ENCODE measurements at regions not wholly inside any gene's neighbourhood (a gene's known extent, or its start where the extent isn't known, plus 50 kb on each side); places are given as distances from the start of the nearest gene placed in this dataset.

GRCh38 chr2:238698451-238699306 is 149.2 kb upstream of the TWIST2 start:
- Histone ChIP-seq H3K4me3 (ENCODE audit: low read length) (no peak overlapping the region), H3K36me3 (ENCODE audit: insufficient read depth, low read length) (no peaks in the 10 kb centered on the region), H3K4me2 (ENCODE audit: low read length) (no peak overlapping the region), H3K9ac (ENCODE audit: low read depth, low read length) (no peak overlapping the region), H3K9me3 (replicated peaks; ENCODE audit: low read length) (no peaks in the 10 kb centered on the region), H3K27me3 (ENCODE audit: control insufficient read depth, insufficient read depth, low read length) (peaks cover 15% of the 10 kb centered on the region), H3K4me1 (ENCODE audit: control insufficient read depth, insufficient read depth, low read length) (no peaks in the 10 kb centered on the region)

GRCh38 chr2:238699307-238700116 is 148.4 kb upstream of the TWIST2 start:
- Histone ChIP-seq H3K4me2 (ENCODE audit: low read length) (no peak overlapping the region), H3K4me1 (ENCODE audit: control insufficient read depth, insufficient read depth, low read length) (no peaks in the 10 kb centered on the region), H3K9ac (ENCODE audit: low read depth, low read length) (no peak overlapping the region), H3K27me3 (ENCODE audit: control insufficient read depth, insufficient read depth, low read length) (peaks cover 9% of the 10 kb centered on the region), H3K36me3 (ENCODE audit: insufficient read depth, low read length) (no peaks in the 10 kb centered on the region), H3K9me3 (replicated peaks; ENCODE audit: low read length) (no peaks in the 10 kb centered on the region), H3K4me3 (ENCODE audit: low read length) (no peak overlapping the region)

- H3K9me3 ChIP-seq (replicated peaks; ENCODE audit: low read length): no peaks in the 10 kb centered on the region
- H3K9ac ChIP-seq (ENCODE audit: low read depth, low read length): no peak overlapping the region
- H3K4me2 ChIP-seq (ENCODE audit: low read length): no peak overlapping the region
- no peak overlapping the region for H3K4me3 ChIP-seq (ENCODE audit: low read length)
- no peaks in the 10 kb centered on the region for H3K4me1 ChIP-seq (ENCODE audit: control insufficient read depth, insufficient read depth, low read length)
- peaks cover 5% of the 10 kb centered on the region for H3K27me3 ChIP-seq (ENCODE audit: control insufficient read depth, insufficient read depth, low read length)
- no peaks in the 10 kb centered on the region for H3K36me3 ChIP-seq (ENCODE audit: insufficient read depth, low read length)
Observed at GRCh38 chr2:238700117-238700457, 147.8 kb upstream of the TWIST2 start.

GRCh38 chr2:238700506-238701340 is 147.2 kb upstream of the TWIST2 start:
- no peak overlapping the region for H3K4me3 ChIP-seq (ENCODE audit: low read length)
- H3K9me3 ChIP-seq (replicated peaks; ENCODE audit: low read length): no peaks in the 10 kb centered on the region
- no peak overlapping the region for H3K4me2 ChIP-seq (ENCODE audit: low read length)
- no peaks in the 10 kb centered on the region for H3K4me1 ChIP-seq (ENCODE audit: control insufficient read depth, insufficient read depth, low read length)
- no peak overlapping the region for H3K9ac ChIP-seq (ENCODE audit: low read depth, low read length)
- peaks cover 5% of the 10 kb centered on the region for H3K27me3 ChIP-seq (ENCODE audit: control insufficient read depth, insufficient read depth, low read length)
- no peaks in the 10 kb centered on the region for H3K36me3 ChIP-seq (ENCODE audit: insufficient read depth, low read length)

GRCh38 chr2:238701341-238702206 is 146.3 kb upstream of the TWIST2 start:
- Histone ChIP-seq H3K4me1 (ENCODE audit: control insufficient read depth, insufficient read depth, low read length) (no peaks in the 10 kb centered on the region), H3K27me3 (ENCODE audit: control insufficient read depth, insufficient read depth, low read length) (peaks cover 5% of the 10 kb centered on the region), H3K9ac (ENCODE audit: low read depth, low read length) (no peak overlapping the region), H3K9me3 (replicated peaks; ENCODE audit: low read length) (no peaks in the 10 kb centered on the region), H3K36me3 (ENCODE audit: insufficient read depth, low read length) (no peaks in the 10 kb centered on the region), H3K4me3 (ENCODE audit: low read length) (no peak overlapping the region), H3K4me2 (ENCODE audit: low read length) (no peak overlapping the region)

GRCh38 chr2:238702276-238703052 is 145.4 kb upstream of the TWIST2 start:
- Histone ChIP-seq H3K36me3 (ENCODE audit: insufficient read depth, low read length) (no peaks in the 10 kb centered on the region), H3K9me3 (replicated peaks; ENCODE audit: low read length) (no peaks in the 10 kb centered on the region), H3K27me3 (ENCODE audit: control insufficient read depth, insufficient read depth, low read length) (no peaks in the 10 kb centered on the region), H3K4me3 (ENCODE audit: low read length) (no peak overlapping the region), H3K9ac (ENCODE audit: low read depth, low read length) (no peak overlapping the region), H3K4me1 (ENCODE audit: control insufficient read depth, insufficient read depth, low read length) (no peaks in the 10 kb centered on the region), H3K4me2 (ENCODE audit: low read length) (no peak overlapping the region)

GRCh38 chr2:238703053-238703415 is 144.9 kb upstream of the TWIST2 start:
- no peak overlapping the region for H3K4me2 ChIP-seq (ENCODE audit: low read length)
- no peaks in the 10 kb centered on the region for H3K4me1 ChIP-seq (ENCODE audit: control insufficient read depth, insufficient read depth, low read length)
- H3K36me3 ChIP-seq (ENCODE audit: insufficient read depth, low read length): no peaks in the 10 kb centered on the region
- no peaks in the 10 kb centered on the region for H3K27me3 ChIP-seq (ENCODE audit: control insufficient read depth, insufficient read depth, low read length)
- no peaks in the 10 kb centered on the region for H3K9me3 ChIP-seq (replicated peaks; ENCODE audit: low read length)
- H3K9ac ChIP-seq (ENCODE audit: low read depth, low read length): no peak overlapping the region
- no peak overlapping the region for H3K4me3 ChIP-seq (ENCODE audit: low read length)

GRCh38 chr2:238703436-238703835 is 144.4 kb upstream of the TWIST2 start:
- Histone ChIP-seq H3K27me3 (ENCODE audit: control insufficient read depth, insufficient read depth, low read length) (no peaks in the 10 kb centered on the region), H3K36me3 (ENCODE audit: insufficient read depth, low read length) (no peaks in the 10 kb centered on the region), H3K4me2 (ENCODE audit: low read length) (no peak overlapping the region), H3K4me3 (ENCODE audit: low read length) (no peak overlapping the region), H3K4me1 (ENCODE audit: control insufficient read depth, insufficient read depth, low read length) (no peaks in the 10 kb centered on the region), H3K9me3 (replicated peaks; ENCODE audit: low read length) (no peaks in the 10 kb centered on the region), H3K9ac (ENCODE audit: low read depth, low read length) (no peak overlapping the region)

GRCh38 chr2:238704471-238705225 is 143.2 kb upstream of the TWIST2 start:
- Histone ChIP-seq H3K27me3 (ENCODE audit: control insufficient read depth, insufficient read depth, low read length) (peaks cover under 1% of the 10 kb centered on the region), H3K9ac (ENCODE audit: low read depth, low read length) (no peak overlapping the region), H3K36me3 (ENCODE audit: insufficient read depth, low read length) (no peaks in the 10 kb centered on the region), H3K4me1 (ENCODE audit: control insufficient read depth, insufficient read depth, low read length) (no peaks in the 10 kb centered on the region), H3K9me3 (replicated peaks; ENCODE audit: low read length) (no peaks in the 10 kb centered on the region), H3K4me3 (ENCODE audit: low read length) (no peak overlapping the region), H3K4me2 (ENCODE audit: low read length) (no peak overlapping the region)

GRCh38 chr2:238706163-238706562 is 141.7 kb upstream of the TWIST2 start:
- no peaks in the 10 kb centered on the region for H3K36me3 ChIP-seq (ENCODE audit: insufficient read depth, low read length)
- H3K4me3 ChIP-seq (ENCODE audit: low read length): no peak overlapping the region
- no peaks in the 10 kb centered on the region for H3K9me3 ChIP-seq (replicated peaks; ENCODE audit: low read length)
- no peak overlapping the region for H3K4me2 ChIP-seq (ENCODE audit: low read length)
- no peaks in the 10 kb centered on the region for H3K4me1 ChIP-seq (ENCODE audit: control insufficient read depth, insufficient read depth, low read length)
- peaks cover 5% of the 10 kb centered on the region for H3K27me3 ChIP-seq (ENCODE audit: control insufficient read depth, insufficient read depth, low read length)
- no peak overlapping the region for H3K9ac ChIP-seq (ENCODE audit: low read depth, low read length)
